PC-9 (cell line): ENCODE measurements at regions not wholly inside any gene's neighbourhood (a gene's known extent, or its start where the extent isn't known, plus 50 kb on each side); places are given as distances from the start of the nearest gene placed in this dataset.

Source experiments
- BruUV-seq: library from RNA; stranded (reverse); fragments of 400-500 nt; replicated peaks from 2 replicates; lab custom pipeline; 2021; lab: Mats Ljungman, UMichigan
- CTCF ChIA-PET: fragments of 300-600 bp; sonication (Branson Sonifier 250); formaldehyde crosslinking; loops from one replicate; lab custom pipeline; 2022; ENCODE audit warnings: antibody characterized with exemption; lab: Charles Lee
- POLR2A ChIA-PET: fragments of 300-600 bp; sonication (Branson Sonifier 250); formaldehyde crosslinking; loops from one replicate; lab custom pipeline; 2022; ENCODE audit warnings: antibody characterized with exemption; ENCODE audit not compliant: unreplicated experiment; lab: Charles Lee
- DNase-seq, 2 experiments: peaks; one replicate each; pipeline versions ENCODE4 v3.0.0 to v3.0.0-alpha.2; 2015 to 2022; ENCODE audit warnings: mixed read lengths in 1 of 2
- H2AFZ ChIP-seq: fragments of 200-600 bp; sonication (generic); 2 replicates; pipeline ENCODE4 v1.8.1; 2017; ENCODE audit warnings: antibody characterized with exemption
- H3F3A ChIP-seq: fragments of 200-600 bp; sonication (generic); 2 replicates; pipeline ENCODE4 v1.8.1; 2017; ENCODE audit warnings: antibody characterized with exemption, mild to moderate bottlenecking, low read depth; ENCODE audit not compliant: insufficient read depth
- H3K27ac ChIP-seq: fragments of 200-600 bp; sonication (generic); 2 replicates; pipeline ENCODE4 v1.6.1; 2016; ENCODE audit warnings: mixed run types
- H3K27me3 ChIP-seq: fragments of 200-600 bp; sonication (generic); 2 replicates; pipeline ENCODE4 v1.6.1; 2016; ENCODE audit warnings: low read depth, mixed run types; ENCODE audit not compliant: insufficient read depth
- H3K36me3 ChIP-seq: fragments of 200-600 bp; sonication (generic); 2 replicates; pipeline ENCODE4 v1.6.1; 2016; ENCODE audit warnings: low read depth, mixed run types
- H3K4me1 ChIP-seq: fragments of 200-600 bp; sonication (generic); replicated peaks from 2 replicates; pipeline ENCODE4 v1.6.1; 2016; ENCODE audit warnings: mixed run types; ENCODE audit not compliant: insufficient read depth
- H3K4me2 ChIP-seq: fragments of 200-600 bp; sonication (generic); 2 replicates; pipeline ENCODE4 v1.6.1; 2017; ENCODE audit warnings: mixed run types
- H3K4me3 ChIP-seq: fragments of 200-600 bp; sonication (generic); 2 replicates; pipeline ENCODE4 v1.6.1; 2016; ENCODE audit warnings: mixed run types
- H3K79me2 ChIP-seq: fragments of 200-600 bp; sonication (generic); 2 replicates; pipeline ENCODE4 v1.6.1; 2017; ENCODE audit warnings: low read depth, mixed run types
- H3K9me2 ChIP-seq: fragments of 200-600 bp; sonication (generic); 2 replicates; pipeline ENCODE4 v1.8.1; 2017; ENCODE audit warnings: mild to moderate bottlenecking; ENCODE audit not compliant: insufficient read depth
- H3K9me3 ChIP-seq: fragments of 200-600 bp; sonication (generic); 2 replicates; pipeline ENCODE4 v1.8.1; 2016; ENCODE audit warnings: low read depth; ENCODE audit not compliant: insufficient read depth
- H4K20me1 ChIP-seq: fragments of 200-600 bp; sonication (generic); 2 replicates; pipeline ENCODE4 v1.8.1; 2017; ENCODE audit not compliant: insufficient read depth
- EZH2 ChIP-seq: fragments of 200-600 bp; sonication (generic); IDR thresholded peaks from 2 replicates; pipeline ENCODE4 v1.8.0; 2017; ENCODE audit warnings: antibody characterized with exemption, low read depth
- intact Hi-C: fragments of 100-400 bp; cut with micrococcal nuclease; formaldehyde crosslinking; loops from one replicate; pipeline ENCODE4 v1.10.0; 2022; ENCODE audit not compliant: unreplicated experiment
- TF ChIP-seq, protein P1 (sequence below): fragments of 200-600 bp; sonication (generic); conservative IDR thresholded peaks from 2 replicates; pipeline ENCODE4 v1.6.1; 2017; ENCODE audit warnings: mixed run types, antibody characterized with exemption, mild to moderate bottlenecking, moderate library complexity

DNA sequence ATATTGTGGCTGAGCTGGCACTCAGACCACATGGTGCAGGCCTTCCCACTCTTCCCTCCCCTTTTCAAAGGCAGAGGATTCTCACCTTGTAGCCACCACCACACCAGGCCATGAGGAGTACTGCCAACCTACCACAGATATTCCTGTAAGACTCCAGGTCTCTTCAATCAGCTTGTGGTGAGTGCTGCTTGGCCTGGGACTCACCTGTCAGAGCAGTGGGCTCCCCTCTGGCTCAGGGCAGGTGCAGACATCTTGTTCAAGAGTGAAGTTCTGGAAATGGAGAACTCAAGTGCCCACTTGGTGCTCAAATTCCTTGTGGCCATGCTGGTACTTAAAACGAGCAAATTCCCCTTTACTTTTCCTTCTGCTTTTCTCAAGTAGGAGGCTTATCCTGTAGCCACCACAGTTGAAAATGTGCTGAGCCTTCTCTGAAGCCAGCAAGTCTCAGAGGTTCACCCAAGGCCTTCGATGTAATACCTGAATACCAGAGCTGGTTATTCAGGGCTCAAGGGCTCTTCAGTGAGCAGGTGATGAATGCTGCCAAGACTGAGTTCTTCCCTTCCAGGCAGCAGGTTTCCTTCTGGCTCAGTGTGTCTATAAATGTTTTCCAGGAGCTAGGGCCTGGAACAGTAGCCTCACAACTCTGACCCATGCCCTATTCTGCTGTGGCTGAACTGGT lies 212.9 kb downstream of the TEX13C start:
- no peaks in the 10 kb centered on the region for H3K79me2 ChIP-seq
- intact Hi-C loops = no loop called here
- H3K9me2 ChIP-seq = no peaks in the 10 kb centered on the region
- no peaks in the 10 kb centered on the region for H3K36me3 ChIP-seq
- H3K27me3 ChIP-seq = no peaks in the 10 kb centered on the region
- POLR2A ChIA-PET = no interaction called here
- TF ChIP-seq, protein P1, sequence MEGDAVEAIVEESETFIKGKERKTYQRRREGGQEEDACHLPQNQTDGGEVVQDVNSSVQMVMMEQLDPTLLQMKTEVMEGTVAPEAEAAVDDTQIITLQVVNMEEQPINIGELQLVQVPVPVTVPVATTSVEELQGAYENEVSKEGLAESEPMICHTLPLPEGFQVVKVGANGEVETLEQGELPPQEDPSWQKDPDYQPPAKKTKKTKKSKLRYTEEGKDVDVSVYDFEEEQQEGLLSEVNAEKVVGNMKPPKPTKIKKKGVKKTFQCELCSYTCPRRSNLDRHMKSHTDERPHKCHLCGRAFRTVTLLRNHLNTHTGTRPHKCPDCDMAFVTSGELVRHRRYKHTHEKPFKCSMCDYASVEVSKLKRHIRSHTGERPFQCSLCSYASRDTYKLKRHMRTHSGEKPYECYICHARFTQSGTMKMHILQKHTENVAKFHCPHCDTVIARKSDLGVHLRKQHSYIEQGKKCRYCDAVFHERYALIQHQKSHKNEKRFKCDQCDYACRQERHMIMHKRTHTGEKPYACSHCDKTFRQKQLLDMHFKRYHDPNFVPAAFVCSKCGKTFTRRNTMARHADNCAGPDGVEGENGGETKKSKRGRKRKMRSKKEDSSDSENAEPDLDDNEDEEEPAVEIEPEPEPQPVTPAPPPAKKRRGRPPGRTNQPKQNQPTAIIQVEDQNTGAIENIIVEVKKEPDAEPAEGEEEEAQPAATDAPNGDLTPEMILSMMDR = no peak
- no peak for TF ChIP-seq EZH2
- H3K4me2 ChIP-seq = no peak overlapping the region
- H3K9me3 ChIP-seq = no peaks in the 10 kb centered on the region
- CTCF ChIA-PET = no interaction called here
- H3K4me1 ChIP-seq = no peaks in the 10 kb centered on the region
- H3F3A ChIP-seq = no peaks in the 10 kb centered on the region
- BruUV-seq = no TSS peak
- no peaks in the 10 kb centered on the region for H4K20me1 ChIP-seq
- H2AFZ ChIP-seq = no peak overlapping the region
- no peak overlapping the region for H3K27ac ChIP-seq
- no peak for DNase-seq
- H3K4me3 ChIP-seq = no peak overlapping the region

DNA sequence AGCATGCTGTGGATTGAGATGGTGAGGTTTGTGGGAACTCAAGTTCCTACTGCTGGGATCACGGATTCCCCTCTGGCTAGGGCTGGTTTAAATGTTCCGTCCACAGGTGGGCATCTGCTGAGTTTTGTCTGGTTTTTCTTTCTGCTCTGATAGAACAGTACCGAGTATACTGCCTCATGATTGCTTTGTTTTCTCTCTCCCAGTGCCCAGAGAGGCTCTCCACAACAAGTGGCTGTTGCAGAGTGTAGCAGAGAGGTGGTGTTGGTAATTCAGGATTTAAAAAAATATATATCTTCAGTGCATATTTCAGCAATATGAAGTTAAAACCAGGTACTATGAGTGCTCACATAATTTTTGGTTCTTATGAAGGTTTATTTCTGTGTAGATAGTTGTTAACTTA lies 213.7 kb downstream of the TEX13C start:
- Histone ChIP-seq H3K27me3 (no peaks in the 10 kb centered on the region), H3K4me1 (no peaks in the 10 kb centered on the region), H4K20me1 (no peaks in the 10 kb centered on the region), H3K79me2 (no peaks in the 10 kb centered on the region), H3K27ac (no peak overlapping the region), H3K4me3 (no peak overlapping the region), H3K9me2 (no peaks in the 10 kb centered on the region), H3K9me3 (no peaks in the 10 kb centered on the region), H2AFZ (no peak overlapping the region), H3K36me3 (no peaks in the 10 kb centered on the region), H3K4me2 (no peak overlapping the region), H3F3A (no peaks in the 10 kb centered on the region)
- TF ChIP-seq EZH2 = no peak
- TF ChIP-seq, protein P1 = no peak
- ChIA-PET POLR2A (no interaction called here), CTCF (no interaction called here)
- no TSS peak for BruUV-seq
- DNase-seq = no peak
- intact Hi-C loops = no loop called here

DNA sequence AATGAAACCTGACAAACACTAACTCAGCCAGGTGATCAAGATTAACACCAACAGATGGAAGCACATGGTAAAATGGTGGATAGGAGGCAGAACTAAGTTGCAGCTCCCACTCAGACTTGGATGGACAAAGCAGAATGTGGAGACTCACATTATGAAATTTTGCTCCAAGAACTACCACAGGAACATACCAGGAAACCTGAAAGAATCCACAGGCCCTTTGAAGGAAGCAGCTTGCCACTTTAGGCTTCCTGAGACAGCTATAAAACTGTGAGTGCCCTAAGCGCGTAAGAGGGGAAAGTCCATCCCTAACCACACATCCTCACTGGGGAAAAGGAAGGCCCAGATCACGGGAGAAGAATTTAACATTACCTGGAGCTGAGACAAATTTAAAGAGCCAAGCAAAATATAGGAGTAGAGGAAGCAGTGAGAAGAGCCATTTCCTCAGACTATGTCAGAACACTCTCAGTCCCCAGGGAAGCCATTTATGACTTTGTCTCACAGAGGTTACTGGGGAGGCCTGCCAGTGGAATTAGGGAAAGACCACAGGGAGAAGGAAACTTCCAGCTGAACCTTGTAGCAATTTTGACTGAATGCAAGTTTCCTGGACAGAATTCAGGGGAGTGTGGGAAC lies 224.5 kb downstream of the TEX13C start:
- Histone ChIP-seq H3K79me2 (no peaks in the 10 kb centered on the region), H3K27ac (no peak overlapping the region), H3K4me3 (no peak overlapping the region), H3K9me3 (no peaks in the 10 kb centered on the region), H3K4me2 (no peak overlapping the region), H2AFZ (no peak overlapping the region), H3F3A (no peaks in the 10 kb centered on the region), H3K27me3 (no peaks in the 10 kb centered on the region), H3K9me2 (no peaks in the 10 kb centered on the region; the same call in 1 of the 2 replicates), H3K36me3 (no peaks in the 10 kb centered on the region), H4K20me1 (no peaks in the 10 kb centered on the region), H3K4me1 (no peaks in the 10 kb centered on the region)
- no peak for DNase-seq
- no TSS peak for BruUV-seq
- intact Hi-C loops = no loop called here
- POLR2A ChIA-PET = no interaction called here
- CTCF ChIA-PET = no interaction called here
- TF ChIP-seq, protein P1 = no peak
- TF ChIP-seq EZH2 = no peak
